GM19467 (cell line): ENCODE measurements at regions not wholly inside any gene's neighbourhood (a gene's known extent, or its start where the extent isn't known, plus 50 kb on each side); places are given as distances from the start of the nearest gene placed in this dataset.
"Not testable (repeated sequence)": the region's sequence is repeated elsewhere in the genome, so short reads cannot be mapped to it uniquely, and the experiment has no call there.

Experiments used
- ATAC-seq: cut with Tn5 transposase; IDR thresholded peaks from one replicate; pipeline ENCODE4 v1.9.1; 2021; ENCODE audit warnings: mild to moderate bottlenecking, moderate library complexity; ENCODE audit not compliant: unreplicated experiment

DNA sequence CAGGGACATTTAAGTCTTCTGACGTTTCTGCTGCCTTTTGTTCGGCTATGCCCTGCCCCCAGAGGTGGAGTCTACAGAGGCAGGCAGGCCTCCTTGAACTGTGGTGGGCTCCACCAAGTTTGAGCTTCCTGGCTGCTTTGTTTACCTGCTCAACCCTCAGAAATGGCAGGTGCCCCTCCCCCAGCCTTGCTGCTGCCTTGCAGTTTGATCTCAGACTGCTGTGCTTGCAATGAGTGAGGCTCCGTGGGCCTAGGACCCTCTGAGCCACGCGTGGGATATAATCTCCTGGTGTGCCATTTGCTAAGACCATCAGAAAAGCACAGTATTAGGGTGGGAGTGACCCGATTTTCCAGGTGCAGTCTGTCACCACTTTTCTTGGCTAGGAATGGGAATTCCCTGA, 647.3 kb downstream of the CD109 start:
- not testable (repeated sequence) for ATAC-seq

DNA sequence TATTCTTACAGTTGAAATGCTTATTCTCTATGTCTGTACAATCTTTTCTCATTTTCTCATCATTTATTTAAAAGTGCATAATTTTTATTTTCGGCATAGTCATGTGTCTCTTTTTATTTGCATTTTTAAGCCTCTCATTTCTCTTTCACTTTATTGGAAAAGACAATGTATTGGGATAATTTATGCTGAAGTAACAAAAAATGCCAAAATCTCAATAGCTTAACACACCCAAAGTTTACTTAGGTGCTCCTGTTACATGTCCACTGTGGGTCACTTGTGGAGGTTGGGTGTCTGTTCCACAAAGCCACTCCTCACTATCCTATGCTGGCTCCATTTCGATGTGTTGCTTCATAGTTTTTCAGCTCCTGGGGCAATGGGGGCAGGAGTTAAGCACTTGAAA, 638.7 kb downstream of the CD109 start:
- no peak for ATAC-seq

DNA sequence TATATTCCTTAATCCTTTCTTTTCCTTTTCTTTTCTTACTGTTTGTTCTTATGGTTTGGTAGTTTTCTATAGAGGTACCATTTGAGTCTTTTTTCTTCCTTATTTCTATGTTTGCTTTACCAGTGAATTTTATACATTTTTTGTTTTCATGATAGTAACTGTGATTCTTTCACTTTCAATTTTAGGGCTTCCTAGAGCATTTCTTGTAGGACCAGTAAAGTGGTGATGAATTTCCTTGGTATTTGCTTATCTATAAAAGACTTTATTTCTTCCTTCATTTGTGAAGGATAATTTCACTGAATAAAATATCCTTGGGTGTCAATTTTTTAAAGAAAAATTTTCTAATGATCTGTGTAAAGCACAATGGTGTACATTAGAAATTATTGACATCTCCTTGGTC, 637.4 kb downstream of the CD109 start:
- ATAC-seq: no peak

DNA sequence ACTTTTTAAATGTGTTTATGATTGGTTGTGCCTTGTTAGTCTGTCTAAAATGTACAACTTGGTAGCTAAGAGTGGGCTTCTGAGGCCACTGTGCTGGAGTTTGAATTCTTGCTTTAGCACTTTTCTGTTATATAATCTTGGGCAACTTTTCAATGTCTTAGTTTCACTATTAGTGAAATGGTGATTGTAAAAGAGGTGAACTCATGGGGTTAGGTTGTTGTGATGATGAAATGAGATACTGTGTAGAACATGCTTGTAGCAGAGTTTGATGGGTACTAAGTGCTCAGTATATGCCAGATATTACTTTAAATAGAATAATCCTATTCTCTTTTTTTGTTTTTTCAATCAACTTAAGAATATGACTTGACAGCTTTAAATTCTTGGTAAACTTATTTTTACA, 624.7 kb downstream of the CD109 start:
- no peak for ATAC-seq

DNA sequence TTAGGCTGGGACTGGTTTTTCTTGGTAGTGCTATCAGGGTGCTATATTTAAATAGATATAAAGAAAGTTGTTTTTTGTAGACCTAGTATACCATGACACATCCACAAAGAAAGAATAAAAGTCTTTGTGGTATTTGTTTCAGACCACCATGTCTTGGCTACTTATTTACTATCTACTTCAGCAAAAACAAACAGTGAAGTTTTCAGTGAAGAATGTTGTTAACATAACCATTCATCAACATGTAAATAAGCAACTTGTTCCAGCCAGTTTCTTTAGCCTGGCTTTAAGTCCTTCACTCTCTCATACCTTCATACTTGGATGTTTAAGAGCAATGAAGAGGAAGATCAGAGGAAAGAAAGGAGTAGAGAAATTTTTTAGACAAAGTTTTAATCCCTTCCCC, 624.1 kb downstream of the CD109 start:
- no peak for ATAC-seq

DNA sequence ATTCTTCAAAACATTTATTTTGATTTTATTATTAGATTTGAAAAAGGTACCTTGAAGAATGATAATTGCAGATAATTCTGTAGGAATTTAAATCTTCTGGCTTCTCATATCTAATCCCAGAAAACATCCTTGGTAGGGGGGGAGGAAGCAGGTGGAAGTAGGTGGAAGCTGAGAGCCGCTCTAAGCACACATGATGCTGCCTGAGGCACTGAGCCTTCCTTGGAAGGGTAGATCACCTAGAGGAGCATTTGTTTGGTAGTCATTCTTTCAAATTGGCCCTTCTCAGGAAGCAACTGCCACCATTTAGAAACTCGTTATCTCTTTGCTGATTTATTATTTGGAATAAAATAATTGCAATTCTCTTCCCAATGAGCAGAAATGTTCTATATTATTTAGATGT, 623.3 kb downstream of the CD109 start:
- ATAC-seq: no peak

DNA sequence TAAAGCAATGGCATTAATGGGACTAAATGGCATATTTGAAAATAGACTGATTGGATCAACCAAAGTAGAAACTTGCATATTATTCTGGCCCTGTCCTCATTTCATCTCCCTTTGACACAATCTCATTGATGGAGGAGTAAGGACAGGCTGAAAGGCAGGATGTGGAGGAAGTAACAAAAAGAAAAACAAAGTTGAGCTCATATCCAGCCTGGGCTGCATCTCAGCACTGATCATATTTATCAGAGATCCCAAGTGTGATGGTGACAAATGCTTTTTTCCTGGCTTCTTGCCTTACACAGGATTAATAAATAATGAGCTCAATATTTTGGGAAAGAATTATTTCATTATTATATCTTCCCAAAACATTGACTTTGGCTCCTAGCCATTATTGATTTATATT, 622.7 kb downstream of the CD109 start:
- no peak for ATAC-seq

DNA sequence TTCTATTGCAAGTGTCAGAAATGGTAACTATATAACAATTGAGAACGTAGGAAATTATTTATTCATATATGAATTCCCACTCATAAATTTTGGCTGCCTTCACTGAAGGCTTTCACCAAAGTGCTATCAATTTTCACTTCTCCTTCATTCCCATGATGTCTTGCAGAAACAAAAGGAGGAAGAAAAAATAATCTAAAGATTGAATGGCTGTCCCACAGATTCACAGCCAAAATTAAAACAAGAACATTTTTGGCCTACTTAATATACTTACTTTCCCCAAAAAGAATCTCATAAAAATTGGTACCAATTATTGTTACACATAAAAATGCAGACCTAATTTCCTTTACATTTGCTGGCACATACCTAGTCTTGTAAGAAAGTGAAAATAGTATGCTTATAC, 616.1 kb downstream of the CD109 start:
- ATAC-seq: no peak

DNA sequence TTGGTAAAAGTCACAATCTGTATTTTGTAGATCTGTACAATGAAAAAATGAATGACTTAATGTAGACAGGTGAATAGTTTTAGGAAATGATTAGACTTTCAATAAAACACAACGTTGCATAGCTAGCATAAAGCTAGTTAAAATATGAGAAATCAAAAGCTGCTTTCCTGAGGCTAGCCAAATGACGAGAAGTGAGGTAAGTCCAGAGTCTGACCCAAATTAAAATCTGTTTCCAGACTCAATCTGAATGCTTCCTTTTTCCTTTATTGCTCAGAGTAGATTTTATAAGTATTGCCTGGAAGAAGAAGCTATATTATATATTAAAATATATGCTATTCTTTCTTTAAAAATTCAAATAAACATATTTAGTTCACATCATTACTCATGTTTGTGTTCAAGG, 615.4 kb downstream of the CD109 start:
- ATAC-seq: no peak

DNA sequence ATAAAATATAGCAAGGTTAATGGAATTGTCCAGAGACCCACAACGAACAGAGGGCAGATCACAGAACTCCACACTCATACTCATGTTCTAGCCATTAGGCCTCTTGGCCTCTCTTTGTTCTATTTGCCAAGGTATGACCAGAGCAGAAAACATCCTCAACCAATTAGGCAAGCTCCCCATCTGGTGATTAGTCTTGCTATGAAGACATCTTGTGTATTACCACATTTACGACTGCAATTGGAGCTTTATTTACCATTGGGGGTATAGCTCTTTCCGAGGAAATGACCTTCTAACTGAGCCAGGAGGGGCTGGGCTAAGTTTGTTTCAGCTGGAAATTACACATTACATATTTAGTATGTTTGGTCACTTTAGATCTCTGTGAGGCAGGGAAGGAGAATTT, 593.9 kb downstream of the CD109 start:
- no peak for ATAC-seq

DNA sequence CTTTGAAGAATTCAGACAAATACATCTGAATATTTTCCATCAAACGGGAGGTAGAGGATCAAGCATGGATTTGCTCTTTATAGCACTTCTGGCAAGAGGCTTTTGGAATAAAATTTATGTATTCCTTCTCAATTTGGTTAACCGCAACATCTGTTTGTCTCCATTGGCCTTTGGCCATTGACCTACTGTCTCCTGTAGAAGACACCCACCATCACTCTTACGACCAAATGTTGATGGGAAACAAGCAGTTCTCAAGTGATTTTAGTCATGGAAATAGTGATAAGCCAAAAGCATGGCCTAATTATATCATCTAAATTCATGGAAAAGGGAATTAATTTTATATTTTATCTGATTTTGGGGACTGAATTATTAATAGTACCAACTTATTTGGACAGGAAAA, 591.9 kb downstream of the CD109 start:
- ATAC-seq: no peak

DNA sequence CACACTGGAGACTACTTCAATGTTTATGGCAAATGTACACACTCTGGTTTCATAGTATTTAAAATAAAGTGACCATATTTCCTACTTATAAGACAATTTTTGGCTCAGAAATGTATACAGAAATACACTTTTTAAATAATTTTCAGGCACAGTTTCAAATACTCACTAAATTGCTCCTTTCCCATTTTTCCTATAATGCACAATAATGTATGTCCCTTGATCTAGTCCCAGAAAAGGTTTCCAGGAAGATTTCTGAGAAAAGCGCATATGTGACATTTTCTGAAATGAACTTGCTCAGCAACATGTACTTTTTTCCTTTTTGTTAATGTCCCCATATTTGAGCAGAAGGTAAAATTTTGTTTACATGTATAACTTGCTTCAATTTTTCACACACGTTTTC, 591.4 kb downstream of the CD109 start:
- ATAC-seq: no peak

DNA sequence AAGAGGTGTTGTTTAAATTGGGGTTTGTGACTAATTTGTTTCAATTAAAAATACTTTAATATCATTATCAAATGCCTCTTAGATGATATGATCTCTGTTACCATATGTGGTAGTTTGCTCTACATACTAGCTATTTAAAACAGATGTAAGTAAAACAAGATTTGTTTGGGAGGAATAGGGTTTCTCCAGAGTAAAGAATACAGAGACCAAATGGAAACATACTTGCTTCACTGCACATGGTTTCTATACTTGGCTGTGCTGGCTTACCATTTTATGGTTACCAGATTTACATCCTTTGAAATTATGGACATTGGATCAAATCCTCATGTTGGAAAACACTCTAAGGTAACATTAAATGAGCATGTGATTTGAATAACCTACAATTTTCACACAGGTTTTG, 588.3 kb downstream of the CD109 start:
- ATAC-seq: no peak

DNA sequence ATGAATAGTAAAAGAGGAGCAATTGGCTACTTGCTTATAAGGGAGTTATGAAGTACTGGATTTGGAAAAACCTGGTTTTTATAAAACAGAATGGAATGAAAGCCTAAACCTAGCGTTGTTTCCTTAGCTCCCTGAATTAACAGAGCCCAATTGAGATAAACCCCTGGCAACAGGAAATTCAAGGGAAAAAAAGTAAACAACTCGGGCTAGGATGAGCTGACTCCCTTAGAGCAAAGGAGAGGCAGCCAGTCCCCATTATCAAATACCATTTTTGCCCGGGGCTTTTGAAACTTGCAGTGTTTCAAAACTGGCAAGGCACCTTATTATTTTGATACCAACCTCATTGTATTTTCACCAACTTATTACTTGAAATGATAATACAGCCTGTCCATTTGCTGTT, 587.5 kb downstream of the CD109 start:
- ATAC-seq: no peak

DNA sequence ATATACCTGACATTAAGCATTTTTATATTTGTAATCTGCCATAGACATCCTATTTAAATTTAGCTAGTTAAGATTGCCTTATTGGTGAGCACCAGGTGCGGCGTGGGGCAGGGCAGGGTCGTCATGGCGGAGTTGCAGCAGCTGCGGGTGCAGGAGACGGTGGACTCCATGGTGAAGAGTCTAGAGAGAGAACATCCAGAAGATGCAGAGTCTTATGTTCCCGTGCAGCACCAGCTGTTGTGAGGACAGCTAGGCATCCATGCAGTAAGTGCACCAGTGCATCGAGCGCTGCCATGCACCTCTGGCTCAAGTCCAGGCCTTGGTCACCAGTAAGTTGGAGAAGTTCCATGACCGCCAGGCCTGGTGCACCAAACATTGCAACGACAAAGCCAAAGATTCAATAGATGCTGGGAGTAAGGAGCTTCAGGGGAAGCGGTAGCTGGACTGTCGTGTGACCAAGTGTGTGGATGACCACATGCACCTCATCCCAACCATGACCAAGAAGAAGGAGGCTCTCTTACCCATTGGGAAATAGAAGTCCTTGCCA, 586.2 kb downstream of the CD109 start:
- ATAC-seq: no peak

DNA sequence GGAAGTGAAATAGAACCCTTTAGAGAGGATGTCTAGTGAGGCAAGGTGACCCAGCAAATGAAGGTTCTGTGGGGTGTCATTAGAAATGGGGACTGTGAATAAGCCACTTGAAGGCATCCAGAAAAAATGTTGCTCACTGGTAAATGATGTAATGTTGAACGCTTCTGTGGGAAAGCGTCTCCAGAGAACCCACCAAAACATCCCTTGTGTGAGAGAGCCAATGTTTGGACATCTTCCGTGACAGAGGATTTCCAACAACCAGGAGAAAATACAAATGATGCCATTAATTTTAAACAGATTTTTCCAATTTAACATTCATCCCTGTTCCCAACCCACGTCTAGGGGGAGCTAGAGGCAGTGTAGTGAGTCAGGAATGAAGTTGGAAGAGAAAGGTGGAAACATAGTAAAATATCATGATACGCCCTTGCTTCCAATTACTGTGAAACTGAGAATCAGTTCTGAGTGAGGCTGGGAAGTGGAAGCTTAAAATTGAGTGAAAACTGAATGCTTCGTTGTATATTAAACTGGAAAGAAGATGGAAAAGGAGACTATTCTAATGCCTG, 584.2 kb downstream of the CD109 start:
- no peak for ATAC-seq

DNA sequence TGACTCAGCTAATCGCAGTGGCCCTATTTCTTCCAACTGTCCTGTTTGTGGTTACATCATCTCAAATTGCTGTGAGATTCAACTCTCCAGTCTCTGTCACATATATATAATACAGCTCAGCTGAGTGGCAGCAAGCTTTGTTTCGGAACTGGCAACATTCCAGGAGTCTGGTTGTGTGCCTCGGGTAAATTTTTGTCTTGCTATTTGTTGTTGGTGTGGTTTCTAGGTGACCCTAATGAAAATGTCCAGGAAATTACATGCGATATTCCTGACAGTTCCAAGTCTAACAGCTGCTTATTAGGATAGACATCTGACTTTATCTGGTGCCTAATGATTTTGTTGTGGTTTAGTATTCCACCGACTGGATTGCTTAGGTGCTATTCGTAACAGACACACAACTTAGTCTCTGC, 581.8 kb downstream of the CD109 start:
- ATAC-seq: no peak

DNA sequence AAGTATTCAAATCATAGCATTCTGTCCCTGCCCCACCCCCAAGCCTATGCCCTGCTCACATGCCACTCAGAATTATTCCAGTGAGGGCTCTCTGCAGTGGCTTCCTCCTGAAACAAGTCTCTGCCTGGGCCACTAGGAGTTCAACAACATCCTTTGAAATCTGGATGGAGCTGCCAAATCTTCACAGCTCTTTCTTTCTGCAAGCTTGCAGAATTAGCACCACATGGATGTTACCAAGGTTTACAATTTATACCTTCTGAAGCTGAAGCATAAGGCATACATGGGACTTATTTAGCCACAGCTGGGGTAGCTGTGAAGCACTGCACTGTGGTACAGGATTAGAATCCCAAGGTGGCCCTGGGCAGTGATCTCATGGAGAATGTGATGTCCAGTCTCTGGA, 577.5 kb downstream of the CD109 start:
- no peak for ATAC-seq

DNA sequence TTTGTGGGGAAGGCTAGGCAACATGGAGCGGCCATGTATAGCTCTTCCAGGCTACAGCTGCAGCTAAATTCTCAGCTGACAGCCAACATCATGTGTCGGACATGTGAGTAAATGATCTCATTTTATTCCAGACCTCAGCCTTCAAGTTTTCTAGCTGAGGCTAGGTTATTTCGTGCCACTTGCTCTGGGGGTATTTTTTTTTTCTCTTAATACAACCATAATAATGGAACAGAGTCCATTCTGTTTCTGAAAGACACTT, 573.5 kb downstream of the CD109 start:
- no peak for ATAC-seq

DNA sequence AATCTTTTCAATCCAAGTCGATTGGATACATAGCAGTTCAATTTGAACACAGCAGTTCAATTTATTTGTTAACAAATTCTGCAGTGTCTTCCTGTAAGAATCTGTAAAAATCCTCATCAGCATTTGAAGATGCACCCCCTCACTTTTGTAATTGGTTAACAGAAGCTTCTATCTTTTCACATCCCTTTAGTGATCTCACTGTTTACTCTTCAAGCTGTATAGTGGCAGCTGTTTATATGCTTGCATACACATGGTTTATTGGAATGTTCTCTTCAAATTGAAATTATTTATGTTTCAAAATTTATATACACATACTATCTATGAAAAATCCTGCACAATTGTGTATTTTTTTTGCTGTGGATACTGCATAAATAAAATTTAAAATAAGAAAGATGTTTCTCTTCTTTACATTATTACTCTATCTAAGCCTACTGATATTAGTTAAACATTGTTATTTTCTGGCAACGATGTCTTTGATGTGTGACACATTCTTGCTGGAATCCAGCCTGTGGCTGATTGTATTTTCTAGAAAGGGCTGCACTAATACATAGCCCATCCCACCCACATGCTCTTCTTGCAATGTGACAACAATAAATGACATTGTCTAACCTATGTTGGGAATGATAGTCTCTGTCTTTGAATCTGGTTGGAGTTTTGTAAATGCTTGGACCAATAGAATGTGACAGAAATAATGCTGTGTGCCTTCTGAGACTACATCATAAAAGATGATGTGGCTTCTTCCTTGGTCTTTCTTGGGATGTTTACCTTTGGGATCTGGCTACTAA, 573.0 kb downstream of the CD109 start:
- no peak for ATAC-seq

DNA sequence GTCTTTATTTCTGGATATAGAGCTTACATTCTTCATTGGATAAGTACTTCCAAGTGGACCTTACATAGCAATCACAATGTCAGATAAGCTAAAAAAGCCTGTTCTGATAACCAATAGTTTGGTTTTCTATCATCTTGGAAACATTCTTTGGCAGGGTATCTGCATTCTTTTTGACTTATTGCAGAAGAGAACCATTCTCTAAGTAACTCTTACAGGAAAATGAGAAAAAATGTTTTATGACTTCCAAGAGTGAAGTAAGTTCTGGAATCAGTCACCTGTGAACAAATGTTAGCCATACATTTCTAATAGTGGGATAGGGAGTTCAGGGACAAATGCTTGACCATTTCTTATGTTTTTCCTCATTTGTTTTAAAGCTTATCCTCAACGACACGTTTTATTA, 564.0 kb downstream of the CD109 start:
- no peak for ATAC-seq

DNA sequence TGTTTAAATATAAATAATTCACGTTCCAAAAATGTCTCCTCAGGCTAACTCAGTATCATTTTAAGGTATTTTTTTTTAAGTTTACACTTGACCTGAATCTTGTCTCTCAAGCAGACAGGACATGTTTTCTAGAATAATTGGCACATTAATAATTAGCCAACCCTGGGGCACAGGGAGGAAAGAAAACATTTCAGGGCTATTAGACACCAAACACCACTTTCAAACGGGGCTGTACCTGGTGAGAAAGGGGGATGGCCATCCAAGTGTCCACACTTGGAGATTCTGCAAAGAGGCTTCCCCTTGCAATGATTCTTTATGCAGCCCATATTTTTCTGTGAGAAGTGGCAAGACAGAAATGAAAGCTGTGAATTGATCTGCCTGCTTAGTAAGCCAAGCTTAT, 560.8 kb downstream of the CD109 start:
- no peak for ATAC-seq

DNA sequence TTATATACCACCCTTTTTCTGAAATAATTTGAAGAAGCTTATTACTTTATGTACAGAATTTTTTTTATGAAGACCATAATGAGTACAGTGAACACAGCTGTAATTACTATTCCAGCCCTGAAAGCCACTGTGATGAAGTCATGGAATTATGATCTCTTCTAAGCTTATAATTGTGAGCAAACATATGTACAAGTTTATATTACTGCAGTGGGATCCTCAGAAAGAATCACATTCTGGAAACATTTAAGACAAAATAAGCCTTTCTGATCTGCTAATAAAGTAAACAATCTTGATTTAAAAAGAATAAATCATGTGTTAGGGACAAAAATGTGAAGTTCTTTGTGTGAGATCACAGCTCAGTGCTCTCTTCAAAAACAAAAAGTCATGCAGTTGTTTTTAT, 560.4 kb downstream of the CD109 start:
- ATAC-seq: no peak
